ENCODE measurements at regions not wholly inside any gene's neighbourhood (a gene's known extent, or its start where the extent isn't known, plus 50 kb on each side); places are given as distances from the start of the nearest gene placed in this dataset.

- H2BK5ac ChIP-seq (ENCODE audit: low read depth, low read length, poor library complexity, severe bottlenecking), result no peak overlapping the region
- H2BK12ac ChIP-seq (ENCODE audit: low read length in 2 of 2), result no peak overlapping the region
- peaks cover 6% of the 10 kb centered on the region for H3K4me1 ChIP-seq (ENCODE audit: control insufficient read depth, insufficient read depth, low read depth, low read length)
- no peak overlapping the region for H2BK15ac ChIP-seq (ENCODE audit: low read depth, poor library complexity, severe bottlenecking)
- no peak overlapping the region for H3K14ac ChIP-seq (ENCODE audit: low read length in 2 of 2)
- H3K27me3 ChIP-seq (ENCODE audit: control insufficient read depth in 1 of 2, insufficient read depth in 1 of 2, low read length in 2 of 2), result peaks cover 0 to 3% of the 10 kb centered on the region in 2 experiments
- H3K18ac ChIP-seq (ENCODE audit: low read depth in 1 of 2, low read length in 2 of 2), result no peak overlapping the region
- H4K91ac ChIP-seq (ENCODE audit: low read length), result no peak overlapping the region
- H3K4me3 ChIP-seq (ENCODE audit: insufficient read depth in 1 of 2, low read depth in 1 of 2, low read length in 2 of 2), result no peak overlapping the region
- H3K9ac ChIP-seq (ENCODE audit: low read length), result no peak overlapping the region
- no peak overlapping the region for H3K27ac ChIP-seq (ENCODE audit: low read length, poor library complexity, severe bottlenecking)
- no peaks in the 10 kb centered on the region for H3K36me3 ChIP-seq (ENCODE audit: control insufficient read depth in 1 of 2, insufficient read depth in 2 of 2, low read depth in 1 of 2, low read length in 2 of 2)
- no peak for DNase-seq
- no peak overlapping the region for H3K23ac ChIP-seq (ENCODE audit: low read length in 2 of 2)
- H3K4me2 ChIP-seq (ENCODE audit: low read length, poor library complexity, severe bottlenecking), result no peak overlapping the region
- no peaks in the 10 kb centered on the region for H3K79me1 ChIP-seq (replicated peaks; ENCODE audit: low read length, poor library complexity, severe bottlenecking)
- H2AFZ ChIP-seq (ENCODE audit: low read depth, low read length), result no peak overlapping the region
- H2BK120ac ChIP-seq (ENCODE audit: low read depth, low read length), result no peak overlapping the region
- no peak overlapping the region for H4K8ac ChIP-seq (ENCODE audit: low read length)
- 95% methylated on average over 3 of the region's 6 CpGs for whole genome bisulfite sequencing
- no peak overlapping the region for H2AK5ac ChIP-seq (ENCODE audit: low read length, severe bottlenecking)
- no peak overlapping the region for H3K4ac ChIP-seq (ENCODE audit: low read depth in 1 of 2, low read length in 2 of 2)
- no peaks in the 10 kb centered on the region for H3K9me3 ChIP-seq (ENCODE audit: control insufficient read depth, low read length)
Observed at GRCh38 chr7:118000480-118001202, 127.4 kb upstream of the CTTNBP2 start.

- H3K9me3 ChIP-seq (ENCODE audit: control insufficient read depth, low read length), result no peaks in the 10 kb centered on the region
- no peak overlapping the region for H3K4ac ChIP-seq (ENCODE audit: low read depth in 1 of 2, low read length in 2 of 2)
- no peak for DNase-seq
- H2BK5ac ChIP-seq (ENCODE audit: low read depth, low read length, poor library complexity, severe bottlenecking), result no peak overlapping the region
- no peaks in the 10 kb centered on the region for H3K36me3 ChIP-seq (ENCODE audit: control insufficient read depth in 1 of 2, insufficient read depth in 2 of 2, low read depth in 1 of 2, low read length in 2 of 2)
- H3K18ac ChIP-seq (ENCODE audit: low read depth in 1 of 2, low read length in 2 of 2), result no peak overlapping the region
- H3K4me3 ChIP-seq (ENCODE audit: insufficient read depth in 1 of 2, low read depth in 1 of 2, low read length in 2 of 2), result no peak overlapping the region
- no peak overlapping the region for H4K8ac ChIP-seq (ENCODE audit: low read length)
- peaks cover 0 to 3% of the 10 kb centered on the region in 2 experiments for H3K27me3 ChIP-seq (ENCODE audit: control insufficient read depth in 1 of 2, insufficient read depth in 1 of 2, low read length in 2 of 2)
- no peak overlapping the region for H2AFZ ChIP-seq (ENCODE audit: low read depth, low read length)
- H2AK5ac ChIP-seq (ENCODE audit: low read length, severe bottlenecking), result no peak overlapping the region
- no peak overlapping the region for H3K9ac ChIP-seq (ENCODE audit: low read length)
- peaks cover 4% of the 10 kb centered on the region for H3K4me1 ChIP-seq (ENCODE audit: control insufficient read depth, insufficient read depth, low read depth, low read length)
- no peaks in the 10 kb centered on the region for H3K79me1 ChIP-seq (replicated peaks; ENCODE audit: low read length, poor library complexity, severe bottlenecking)
- no peak overlapping the region for H3K4me2 ChIP-seq (ENCODE audit: low read length, poor library complexity, severe bottlenecking)
- H2BK12ac ChIP-seq (ENCODE audit: low read length in 2 of 2), result no peak overlapping the region
- no peak overlapping the region for H4K91ac ChIP-seq (ENCODE audit: low read length)
- no peak overlapping the region for H3K27ac ChIP-seq (ENCODE audit: low read length, poor library complexity, severe bottlenecking)
- no peak overlapping the region for H3K14ac ChIP-seq (ENCODE audit: low read length in 2 of 2)
- no peak overlapping the region for H2BK120ac ChIP-seq (ENCODE audit: low read depth, low read length)
- peak overlapping the region in 1 of 2 experiments; percentile 14 for H3K23ac ChIP-seq (ENCODE audit: low read length in 2 of 2)
- no peak overlapping the region for H2BK15ac ChIP-seq (ENCODE audit: low read depth, poor library complexity, severe bottlenecking)
- 32% methylated on average over 1 of the region's 1 CpG for WGBS
Observed at GRCh38 chr7:118003476-118003875, 130.2 kb upstream of the CTTNBP2 start.

GRCh38 chr7:118005026-118005425 lies 131.8 kb upstream of the CTTNBP2 start:
- Histone ChIP-seq H2BK15ac (ENCODE audit: low read depth, poor library complexity, severe bottlenecking) (no peak overlapping the region), H3K27me3 (ENCODE audit: control insufficient read depth in 1 of 2, insufficient read depth in 1 of 2, low read length in 2 of 2) (peaks cover 0 to 3% of the 10 kb centered on the region in 2 experiments), H3K36me3 (ENCODE audit: control insufficient read depth in 1 of 2, insufficient read depth in 2 of 2, low read depth in 1 of 2, low read length in 2 of 2) (no peaks in the 10 kb centered on the region), H3K4me3 (ENCODE audit: insufficient read depth in 1 of 2, low read depth in 1 of 2, low read length in 2 of 2) (no peak overlapping the region), H3K4ac (ENCODE audit: low read depth in 1 of 2, low read length in 2 of 2) (no peak overlapping the region), H3K9ac (ENCODE audit: low read length) (no peak overlapping the region), H2BK120ac (ENCODE audit: low read depth, low read length) (no peak overlapping the region), H3K27ac (ENCODE audit: low read length, poor library complexity, severe bottlenecking) (no peak overlapping the region), H3K79me1 (replicated peaks; ENCODE audit: low read length, poor library complexity, severe bottlenecking) (no peaks in the 10 kb centered on the region), H3K18ac (ENCODE audit: low read depth in 1 of 2, low read length in 2 of 2) (no peak overlapping the region), H2AK5ac (ENCODE audit: low read length, severe bottlenecking) (no peak overlapping the region), H3K14ac (ENCODE audit: low read length in 2 of 2) (no peak overlapping the region), H3K4me2 (ENCODE audit: low read length, poor library complexity, severe bottlenecking) (no peak overlapping the region), H4K91ac (ENCODE audit: low read length) (no peak overlapping the region), H4K8ac (ENCODE audit: low read length) (no peak overlapping the region), H2BK5ac (ENCODE audit: low read depth, low read length, poor library complexity, severe bottlenecking) (no peak overlapping the region), H3K23ac (ENCODE audit: low read length in 2 of 2) (no peak overlapping the region), H3K9me3 (ENCODE audit: control insufficient read depth, low read length) (no peaks in the 10 kb centered on the region), H2BK12ac (ENCODE audit: low read length in 2 of 2) (no peak overlapping the region), H3K4me1 (ENCODE audit: control insufficient read depth, insufficient read depth, low read depth, low read length) (peaks cover 2% of the 10 kb centered on the region), H2AFZ (ENCODE audit: low read depth, low read length) (no peak overlapping the region)
- WGBS, result 22% methylated on average over 4 of the region's 4 CpGs
- no peak for DNase-seq

GRCh38 chr7:118006979-118007378 lies 133.7 kb upstream of the CTTNBP2 start:
- no peak overlapping the region for H2BK12ac ChIP-seq (ENCODE audit: low read length in 2 of 2)
- H4K8ac ChIP-seq (ENCODE audit: low read length), result no peak overlapping the region
- H2BK120ac ChIP-seq (ENCODE audit: low read depth, low read length), result no peak overlapping the region
- H3K79me1 ChIP-seq (replicated peaks; ENCODE audit: low read length, poor library complexity, severe bottlenecking), result no peaks in the 10 kb centered on the region
- H3K9ac ChIP-seq (ENCODE audit: low read length), result no peak overlapping the region
- no peak overlapping the region for H2BK5ac ChIP-seq (ENCODE audit: low read depth, low read length, poor library complexity, severe bottlenecking)
- H3K4me3 ChIP-seq (ENCODE audit: insufficient read depth in 1 of 2, low read depth in 1 of 2, low read length in 2 of 2), result no peak overlapping the region
- no peak overlapping the region for H4K91ac ChIP-seq (ENCODE audit: low read length)
- no peaks in the 10 kb centered on the region for H3K9me3 ChIP-seq (ENCODE audit: control insufficient read depth, low read length)
- no peak overlapping the region for H3K18ac ChIP-seq (ENCODE audit: low read depth in 1 of 2, low read length in 2 of 2)
- H2AFZ ChIP-seq (ENCODE audit: low read depth, low read length), result no peak overlapping the region
- no peak for DNase-seq
- H3K4ac ChIP-seq (ENCODE audit: low read depth in 1 of 2, low read length in 2 of 2), result no peak overlapping the region
- peaks cover 2% of the 10 kb centered on the region for H3K4me1 ChIP-seq (ENCODE audit: control insufficient read depth, insufficient read depth, low read depth, low read length)
- WGBS, result 72% methylated on average over 4 of the region's 5 CpGs
- no peaks in the 10 kb centered on the region for H3K36me3 ChIP-seq (ENCODE audit: control insufficient read depth in 1 of 2, insufficient read depth in 2 of 2, low read depth in 1 of 2, low read length in 2 of 2)
- no peak overlapping the region for H3K27ac ChIP-seq (ENCODE audit: low read length, poor library complexity, severe bottlenecking)
- H3K4me2 ChIP-seq (ENCODE audit: low read length, poor library complexity, severe bottlenecking), result no peak overlapping the region
- H3K14ac ChIP-seq (ENCODE audit: low read length in 2 of 2), result no peak overlapping the region
- H3K27me3 ChIP-seq (ENCODE audit: control insufficient read depth in 1 of 2, insufficient read depth in 1 of 2, low read length in 2 of 2), result peaks cover 0 to 3% of the 10 kb centered on the region in 2 experiments
- no peak overlapping the region for H2BK15ac ChIP-seq (ENCODE audit: low read depth, poor library complexity, severe bottlenecking)
- H3K23ac ChIP-seq (ENCODE audit: low read length in 2 of 2), result no peak overlapping the region
- no peak overlapping the region for H2AK5ac ChIP-seq (ENCODE audit: low read length, severe bottlenecking)

All from mesenchymal stem cell (in vitro differentiated cells and primary cell).